Stromal cell of bone marrow (primary cell): ENCODE measurements at regions not wholly inside any gene's neighbourhood (a gene's known extent, or its start where the extent isn't known, plus 50 kb on each side); places are given as distances from the start of the nearest gene placed in this dataset.

Experiments used
- DNase-seq: peaks from one replicate; pipeline ENCODE4 v3.0.0-alpha.2; 2012; ENCODE audit warnings: low read depth

DNA sequence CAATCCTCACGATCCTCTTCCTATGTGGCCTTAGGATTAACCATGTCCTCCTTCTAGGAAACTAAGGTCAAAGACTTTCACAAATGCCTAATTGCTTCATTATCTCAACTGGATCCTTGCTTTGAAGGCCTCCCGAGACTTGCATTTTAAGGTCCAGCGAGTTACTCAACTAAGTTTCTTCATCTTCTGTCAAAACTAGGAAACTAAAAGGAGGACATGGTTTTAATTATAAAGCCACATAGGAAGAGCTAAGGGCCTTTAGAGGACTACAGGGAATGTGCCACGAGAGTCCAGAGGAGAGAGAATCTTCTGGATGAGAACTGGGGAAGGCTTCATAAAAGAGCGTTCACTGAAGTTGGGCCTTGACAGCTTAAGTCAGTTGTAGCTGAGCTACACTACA, 87.8 kb upstream of the LPP start:
- no peak for DNase-seq

DNA sequence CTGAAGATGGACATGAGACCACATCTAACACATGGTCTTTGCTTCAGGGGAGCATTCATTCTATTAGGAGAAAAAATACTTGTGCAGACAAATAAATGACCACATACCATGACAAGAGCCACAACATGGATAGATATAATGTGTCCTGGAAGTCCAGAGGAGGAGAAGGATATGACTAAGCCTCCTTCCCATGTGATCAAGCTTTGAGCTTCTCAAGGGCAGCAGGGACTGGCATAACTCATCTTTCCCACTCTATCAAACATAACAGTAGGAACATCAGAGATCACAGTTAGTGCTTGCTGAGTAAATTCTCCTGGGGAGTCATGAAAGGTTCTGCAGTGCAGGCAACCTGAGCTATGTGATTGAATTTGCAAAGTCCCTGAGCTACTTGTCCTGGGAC, 86.0 kb upstream of the LPP start:
- DNase-seq: peak; percentile 75

DNA sequence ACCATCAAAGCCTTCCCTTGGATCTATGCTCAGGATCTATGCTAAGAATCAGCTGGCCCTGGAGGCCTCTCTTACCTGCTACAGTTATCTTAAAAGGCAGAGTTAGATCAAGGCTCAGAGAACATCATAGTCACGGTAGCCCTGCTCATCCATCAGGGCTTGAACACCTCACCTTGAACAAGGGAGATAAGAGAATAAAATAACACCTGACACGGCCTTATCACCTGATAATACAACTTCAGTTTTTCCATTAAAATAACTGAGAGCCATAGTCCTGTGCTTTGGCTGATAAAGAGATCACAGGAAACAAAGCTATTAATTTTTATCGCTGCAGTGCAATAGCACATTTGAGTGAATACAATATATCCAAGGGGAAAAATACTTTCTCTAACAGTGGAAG, 85.6 kb upstream of the LPP start:
- DNase-seq: no peak

DNA sequence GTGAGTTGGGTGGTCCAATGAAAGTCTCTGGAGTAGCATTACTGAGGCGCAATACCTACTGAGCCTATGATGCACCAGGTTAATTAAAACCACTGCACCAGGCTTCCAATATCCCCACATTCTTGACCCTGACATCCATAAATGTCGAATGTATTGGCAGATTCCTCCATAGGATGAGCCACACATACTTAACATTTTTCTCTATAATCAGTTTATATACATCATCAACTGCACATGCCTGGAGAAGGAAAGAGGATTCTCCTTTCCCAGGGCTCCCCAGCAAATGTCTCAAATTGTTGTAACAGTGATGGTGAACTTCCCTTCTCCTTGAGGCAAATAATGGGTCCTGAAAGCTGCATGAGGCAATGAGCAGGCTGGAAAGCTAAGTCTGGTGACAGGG, 82.3 kb upstream of the LPP start:
- no peak for DNase-seq

DNA sequence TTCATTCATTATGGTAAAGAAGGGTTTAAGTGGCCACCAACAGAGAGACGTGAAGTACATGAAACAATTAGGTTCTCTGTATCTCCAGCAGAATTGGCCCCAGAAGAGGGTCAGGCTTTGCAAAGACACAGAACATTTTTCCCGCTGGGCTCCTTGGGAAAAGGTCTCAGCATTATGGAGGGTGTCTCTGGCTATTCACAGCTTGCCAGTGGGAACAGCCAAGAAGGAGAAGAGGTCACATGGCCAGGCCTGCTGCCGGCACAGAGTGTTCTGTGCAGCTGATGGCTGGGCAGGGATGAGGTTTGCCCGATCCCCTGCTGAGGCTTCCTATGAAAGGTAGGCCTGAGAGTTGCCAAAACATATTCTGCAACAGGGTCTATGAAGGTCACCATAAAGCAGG, 77.8 kb upstream of the LPP start:
- no peak for DNase-seq

DNA sequence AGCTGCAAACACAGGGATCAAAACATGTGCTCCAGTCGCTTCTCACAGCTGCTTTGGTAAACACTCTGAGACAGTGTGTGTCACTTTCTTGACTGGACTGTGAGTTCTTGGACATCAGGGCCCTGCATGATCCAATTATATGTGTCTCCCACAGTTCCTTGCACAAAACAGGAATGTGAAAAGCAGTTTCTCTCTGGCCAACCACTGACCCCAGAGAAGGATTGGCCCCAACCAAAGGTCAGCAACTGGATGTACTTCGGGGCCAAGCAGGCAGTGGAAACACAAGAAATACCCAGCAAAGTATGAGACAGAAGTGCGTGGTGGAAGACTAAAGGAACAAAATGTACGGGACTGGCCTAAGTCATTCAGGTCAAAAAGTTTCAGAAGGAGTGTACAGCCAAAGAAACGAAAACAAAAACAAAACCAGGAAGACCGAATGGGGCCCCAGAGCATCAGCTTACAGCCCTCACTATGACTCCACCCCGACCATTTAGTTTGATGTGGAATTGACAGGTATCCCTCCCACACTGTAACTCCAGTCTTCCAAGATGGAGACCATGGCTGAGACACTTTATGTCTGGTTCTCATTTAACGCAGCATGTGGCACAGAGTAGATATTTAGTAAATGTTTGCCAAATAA, 76.7 kb upstream of the LPP start:
- no peak for DNase-seq

DNA sequence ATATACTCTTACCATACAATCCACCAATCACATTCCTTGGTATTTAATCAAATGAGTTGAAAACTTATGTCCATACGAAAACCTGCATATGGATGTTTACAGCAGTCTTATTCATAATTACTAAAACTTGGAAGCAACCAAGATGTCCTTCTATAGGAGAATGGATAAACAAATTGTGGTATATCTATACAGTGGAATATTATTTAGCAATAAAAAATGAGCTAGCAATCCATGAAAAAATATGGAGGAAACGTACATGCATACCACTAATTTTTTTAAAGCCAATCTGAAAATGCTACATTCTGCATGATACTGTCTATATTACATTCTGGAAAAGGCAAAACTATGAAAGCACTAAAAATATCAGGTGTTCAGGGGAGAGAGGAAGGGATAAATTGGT, 73.9 kb upstream of the LPP start:
- DNase-seq: no peak

DNA sequence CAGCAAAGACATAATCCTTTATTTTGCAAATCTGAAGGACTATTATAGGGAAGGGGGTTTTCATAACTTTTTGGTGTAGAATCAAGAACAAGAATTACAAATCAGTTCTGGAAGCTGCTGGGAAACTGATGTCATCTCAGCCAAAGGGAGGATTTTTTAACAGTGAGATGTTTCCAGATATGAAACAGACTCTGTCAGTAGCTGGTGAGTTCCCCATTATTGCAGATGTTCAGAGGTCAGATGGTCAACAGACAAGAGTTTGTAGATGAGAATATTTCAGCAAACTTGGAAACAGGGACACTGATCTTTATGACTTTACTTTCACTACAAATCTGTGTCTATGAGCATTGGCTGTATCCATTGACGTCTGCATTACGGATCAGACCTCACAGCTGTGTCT, 71.9 kb upstream of the LPP start:
- peak; percentile 29 for DNase-seq

DNA sequence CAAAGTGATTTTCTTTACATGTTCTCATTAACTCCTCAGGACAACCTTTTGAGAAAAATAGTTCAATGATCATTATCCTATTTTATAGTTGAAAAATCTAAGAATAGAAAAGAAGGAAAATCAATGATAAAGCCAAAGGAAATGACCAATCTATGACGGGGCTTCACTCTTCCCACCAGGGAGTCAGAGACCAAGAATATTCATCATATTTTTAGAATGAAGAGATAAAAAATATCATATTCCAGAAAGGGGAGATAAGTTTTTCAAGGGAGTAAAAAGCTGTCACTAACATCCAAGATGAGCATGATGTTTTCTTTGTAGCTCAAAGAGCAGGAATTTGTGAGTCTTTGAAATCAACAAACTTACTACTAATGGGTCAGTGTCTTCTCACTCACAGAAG, 71.5 kb upstream of the LPP start:
- no peak for DNase-seq

DNA sequence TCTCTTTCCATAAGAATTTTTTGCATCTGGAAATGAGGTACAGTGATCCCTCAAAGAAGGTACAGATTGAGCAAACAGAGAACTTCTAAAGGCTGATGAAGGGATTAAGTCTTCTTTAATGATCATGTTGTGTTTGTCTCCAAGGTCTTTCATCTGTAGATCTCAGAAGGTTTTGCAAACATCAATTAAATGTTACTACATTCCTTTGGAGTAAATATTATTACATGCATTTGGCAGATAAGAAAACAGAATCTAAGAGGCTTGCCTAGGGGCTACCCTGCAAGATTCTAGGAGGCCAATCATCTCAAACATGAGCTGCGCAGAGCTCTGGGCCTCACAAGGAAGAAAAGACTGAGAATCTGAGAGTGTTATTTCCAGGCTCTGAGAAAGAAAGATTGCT, 70.9 kb upstream of the LPP start:
- no peak for DNase-seq

DNA sequence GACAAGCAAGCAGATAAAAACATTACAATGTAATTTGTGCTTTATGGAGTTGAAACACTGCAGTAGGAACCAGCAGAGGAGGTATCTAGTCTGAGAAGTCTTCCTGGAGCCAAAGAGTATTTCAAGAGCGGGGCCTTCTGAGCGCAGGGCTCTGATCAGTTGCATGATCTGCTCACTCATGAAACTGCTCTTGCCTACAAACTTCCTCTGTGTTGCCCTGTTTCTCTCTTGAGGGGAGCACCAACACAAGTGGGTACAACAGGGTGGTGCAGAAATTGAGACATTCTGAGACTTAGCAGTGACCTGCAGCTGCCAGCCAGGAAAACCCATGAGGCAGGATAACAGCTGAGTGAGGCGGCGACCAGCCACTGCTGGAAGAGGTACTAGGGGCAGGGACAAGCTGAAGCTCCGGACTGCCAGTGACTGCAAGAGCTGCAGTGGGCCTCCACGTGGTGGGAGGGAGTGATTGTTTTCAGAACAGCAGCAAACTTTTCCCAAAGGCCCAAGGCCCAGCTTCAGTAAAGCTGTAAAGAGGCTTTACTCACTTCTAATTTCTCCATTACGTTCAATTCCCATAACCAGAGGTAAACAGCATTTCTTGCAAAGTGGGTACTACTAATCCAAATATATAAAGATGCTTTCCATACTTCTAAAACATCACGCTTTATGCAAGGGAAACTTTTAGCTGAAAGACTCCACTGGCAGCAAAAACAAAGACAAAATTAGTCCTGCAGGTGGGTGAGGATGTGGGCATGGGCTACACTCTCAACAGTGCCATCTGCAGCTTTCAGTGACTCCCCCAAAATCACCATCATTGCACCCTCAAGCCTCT, 69.0 kb upstream of the LPP start:
- DNase-seq: no peak

DNA sequence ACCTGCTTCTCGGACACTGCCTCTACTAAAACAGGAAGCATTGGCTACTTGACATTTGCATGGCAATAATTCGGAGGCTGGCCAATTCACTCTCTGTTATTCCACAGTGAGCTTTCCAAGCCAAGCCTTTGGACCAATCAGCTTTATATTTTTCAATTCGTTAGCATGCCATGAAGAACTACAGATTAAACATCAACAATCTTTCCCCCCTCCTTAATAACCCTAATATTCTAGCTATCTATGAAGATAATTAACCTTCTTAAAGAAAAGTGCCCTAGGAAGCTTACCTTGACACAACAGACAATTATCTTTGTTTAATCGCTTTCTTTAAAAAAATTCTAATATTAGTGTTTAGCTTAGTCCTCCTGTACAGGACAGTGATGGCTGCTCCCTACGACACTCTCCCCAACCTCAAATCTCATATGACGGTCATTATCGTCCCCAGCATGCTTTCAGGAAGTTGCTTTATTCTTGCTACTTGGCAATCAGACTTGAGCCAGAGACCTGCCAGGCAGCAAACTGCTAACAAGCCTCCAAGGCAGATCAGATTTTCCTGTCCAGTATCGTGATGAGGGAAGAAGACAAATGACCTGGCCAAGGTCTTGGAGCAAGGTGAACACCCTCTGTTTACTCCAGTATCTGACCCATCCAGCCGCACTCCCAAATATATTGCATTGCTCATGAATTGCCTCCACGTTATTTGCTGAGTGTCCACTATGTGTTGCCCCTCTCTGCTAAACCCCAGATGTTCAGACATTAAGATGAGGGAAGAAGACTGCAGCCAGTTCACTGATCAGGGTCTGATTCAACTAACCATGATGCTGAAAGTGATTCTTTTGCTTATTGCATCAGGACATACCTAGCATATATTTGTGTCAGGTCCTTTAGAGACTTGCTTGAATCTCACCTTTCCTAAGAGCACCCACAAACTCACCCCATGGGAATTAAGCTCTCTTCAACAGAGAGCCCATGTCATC, 68.1 kb upstream of the LPP start:
- no peak for DNase-seq

DNA sequence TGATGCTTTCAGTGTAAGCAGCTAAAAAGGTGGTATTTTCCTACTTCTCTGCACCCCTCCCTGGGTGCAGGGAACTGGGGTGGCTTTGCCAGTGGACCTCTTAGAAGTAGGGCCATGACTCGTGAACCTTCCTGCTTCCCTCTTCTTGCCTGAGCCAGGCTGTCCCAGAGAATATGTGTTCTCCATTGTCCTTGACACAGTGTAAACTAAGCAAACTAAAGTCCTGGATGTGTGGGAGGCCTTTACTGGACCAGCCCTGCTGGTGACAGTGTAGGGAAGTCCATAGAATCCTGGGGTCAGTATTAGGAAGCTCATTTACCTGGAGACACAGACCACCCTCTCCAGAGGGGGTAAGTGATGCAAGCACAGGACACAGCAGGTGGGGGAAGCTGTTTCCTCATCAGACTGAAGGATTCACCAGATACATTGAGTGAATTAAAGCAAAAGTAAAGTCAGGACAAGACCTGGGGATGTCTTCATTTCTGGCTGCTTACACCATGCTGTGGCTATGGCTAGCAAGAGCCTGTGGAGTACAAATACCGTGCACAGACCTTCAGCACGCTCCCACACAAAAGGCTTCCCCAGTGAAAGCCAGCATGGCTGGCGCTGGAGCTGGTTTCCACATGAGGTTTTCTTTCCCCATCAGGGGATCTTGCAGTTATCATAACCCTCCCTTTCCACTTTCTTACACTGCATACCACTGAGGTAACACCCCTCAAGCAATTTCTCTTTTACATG, 64.8 kb upstream of the LPP start:
- DNase-seq: no peak

DNA sequence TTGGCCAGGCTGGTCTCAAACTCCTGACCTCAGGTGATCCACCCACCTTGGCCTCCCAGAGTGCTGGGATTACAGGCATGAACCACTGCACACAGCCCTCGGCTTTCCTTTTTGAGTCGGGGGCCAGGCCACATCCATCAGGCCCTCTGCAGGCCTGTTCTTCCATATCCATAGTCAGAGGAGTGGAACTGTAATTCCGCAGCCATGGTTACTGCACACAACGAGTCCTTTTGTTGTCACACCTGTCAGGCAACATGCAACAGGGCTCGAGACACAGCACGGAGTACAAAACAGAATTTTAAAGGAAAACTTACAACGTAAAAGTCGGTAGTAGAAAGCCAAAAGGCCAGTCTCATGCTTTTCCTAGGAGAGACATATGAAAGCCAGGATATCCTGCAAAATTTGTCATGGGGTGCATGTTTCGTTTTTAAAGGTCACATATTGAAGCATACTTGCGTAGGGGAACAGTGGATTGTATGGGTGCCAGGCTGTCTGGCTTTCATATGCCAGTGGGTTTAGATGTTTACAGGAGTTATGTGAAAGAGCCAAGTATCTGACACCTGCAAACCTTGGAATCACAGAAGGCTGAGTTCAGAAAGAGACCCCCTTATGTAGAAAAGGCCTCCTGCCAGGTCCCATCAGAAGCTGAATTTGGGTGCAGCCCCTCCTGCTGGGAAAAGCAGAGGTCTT, 63.2 kb upstream of the LPP start:
- no peak for DNase-seq

DNA sequence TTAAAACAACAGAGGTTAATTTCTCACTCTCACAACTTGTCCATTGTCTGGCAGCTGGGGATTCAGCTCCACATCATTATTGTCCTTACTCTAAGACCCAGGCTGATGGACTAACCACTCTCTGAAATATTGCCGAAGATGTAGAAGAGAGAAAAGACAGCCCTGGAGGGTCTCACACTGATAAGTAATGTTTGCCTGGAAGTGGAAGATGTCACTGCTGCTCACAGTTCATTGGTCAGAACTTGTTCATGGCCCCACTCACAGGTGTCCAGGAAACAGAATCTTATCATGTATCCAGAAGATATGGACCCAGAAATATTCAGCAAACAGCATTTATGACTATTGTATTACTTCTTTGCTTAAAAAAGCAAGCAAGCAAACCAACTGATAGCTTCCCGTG, 62.2 kb upstream of the LPP start:
- DNase-seq: no peak

DNA sequence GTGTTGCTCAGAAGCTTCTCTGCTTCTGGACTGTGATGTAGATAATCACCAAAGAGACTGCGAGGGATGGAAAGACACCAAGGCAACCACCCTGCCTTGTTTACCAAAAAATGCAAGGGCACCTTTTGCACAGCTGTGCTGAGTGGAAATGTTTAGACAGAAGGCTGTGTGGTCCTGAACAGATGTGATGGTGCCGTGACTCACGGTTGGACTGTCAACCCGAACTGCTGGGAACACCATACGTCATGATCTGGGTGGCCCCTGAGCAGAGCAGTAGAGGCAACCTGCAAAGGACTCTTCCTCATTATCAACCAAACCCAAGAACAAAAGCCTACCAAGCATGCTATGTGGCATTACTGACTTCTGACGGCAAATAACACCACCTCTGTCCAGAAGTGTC, 61.3 kb upstream of the LPP start:
- DNase-seq: no peak

DNA sequence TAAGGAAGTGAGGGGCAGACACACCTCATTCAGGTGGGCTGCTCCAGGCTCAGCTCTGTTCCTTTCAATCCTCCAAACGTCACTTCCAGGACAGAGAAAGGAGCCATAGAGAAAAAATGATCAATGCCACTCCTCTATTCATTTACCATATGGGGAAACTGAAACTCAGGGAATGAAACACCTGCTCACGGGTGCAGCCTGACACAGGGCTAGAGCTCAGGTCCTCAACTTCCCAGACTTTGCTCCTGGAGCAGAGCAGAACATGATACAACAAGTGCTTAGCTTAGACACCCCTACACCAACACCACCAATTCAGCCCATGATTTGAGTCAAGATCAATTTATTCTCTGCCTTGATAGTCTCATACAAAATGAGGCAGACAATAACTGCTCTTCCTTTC, 58.5 kb upstream of the LPP start:
- no peak for DNase-seq

DNA sequence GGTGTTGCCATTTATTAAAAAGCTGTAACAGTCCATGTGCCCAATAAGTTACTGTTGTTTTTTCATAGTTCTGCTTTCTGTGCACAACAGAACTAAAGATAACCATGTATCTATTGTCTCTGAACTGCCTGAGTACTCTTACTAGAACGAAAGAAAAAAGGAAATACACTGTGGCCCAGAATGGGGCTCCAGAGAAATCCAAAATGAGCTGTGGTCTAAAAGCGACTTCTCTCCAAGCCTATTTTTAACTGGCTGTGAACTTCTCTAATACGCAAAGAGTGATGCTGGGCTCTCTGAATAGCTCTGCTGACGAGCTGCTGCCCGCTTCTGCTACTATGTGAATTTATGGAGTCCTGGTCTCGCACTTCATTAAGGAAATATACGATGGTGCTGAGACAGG, 56.2 kb upstream of the LPP start:
- DNase-seq: no peak

DNA sequence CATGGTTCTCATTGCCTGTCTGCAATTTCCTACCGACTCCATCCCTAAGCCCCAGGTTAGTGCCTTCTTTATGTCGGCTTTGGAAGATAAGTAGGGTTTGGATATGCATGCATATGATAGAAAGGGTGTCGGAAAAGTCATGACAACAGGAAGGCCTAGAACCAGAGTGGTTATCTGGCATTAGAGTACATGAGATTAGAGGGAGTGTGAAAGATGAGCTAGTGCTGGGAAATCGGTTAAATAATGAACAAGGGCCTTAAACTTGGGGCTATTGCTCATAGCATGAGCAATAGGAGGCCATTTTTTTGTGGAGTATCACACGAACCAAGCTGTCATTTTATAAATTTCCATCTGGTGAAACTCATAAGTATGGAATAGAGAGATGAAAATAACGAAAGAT, 54.0 kb upstream of the LPP start:
- no peak for DNase-seq

DNA sequence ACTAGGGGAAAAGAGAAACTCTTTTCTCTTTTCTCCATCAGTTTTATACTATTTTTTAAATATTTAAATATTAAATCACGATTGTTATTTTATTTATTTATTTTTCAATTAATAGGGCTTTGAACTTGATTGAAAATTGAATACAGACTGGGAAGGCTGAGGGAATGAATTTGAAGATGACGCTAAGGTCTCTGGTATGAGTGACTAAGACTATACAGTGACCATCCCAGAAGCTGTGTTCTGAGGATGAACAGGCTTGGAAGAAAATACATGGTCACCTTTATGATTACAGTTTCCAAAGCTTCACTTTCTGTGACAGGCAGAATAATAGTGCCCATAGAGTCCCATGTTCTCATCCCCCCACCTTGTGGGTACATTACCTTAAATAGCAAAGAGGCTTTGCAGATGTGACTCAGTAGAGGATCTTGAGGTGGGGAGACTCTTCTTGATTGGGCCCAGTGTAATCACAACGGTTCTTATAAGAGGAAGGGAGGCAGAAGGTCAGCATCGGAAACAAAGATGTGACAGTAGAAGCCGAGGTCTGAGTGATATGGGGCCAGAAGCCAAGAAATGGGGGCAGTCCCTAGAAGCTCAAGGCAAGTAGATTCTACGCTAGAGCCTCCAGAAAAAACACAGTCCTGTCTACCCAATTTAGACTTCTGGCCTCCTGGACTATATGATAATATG, 51.0 kb upstream of the LPP start:
- no peak for DNase-seq

DNA sequence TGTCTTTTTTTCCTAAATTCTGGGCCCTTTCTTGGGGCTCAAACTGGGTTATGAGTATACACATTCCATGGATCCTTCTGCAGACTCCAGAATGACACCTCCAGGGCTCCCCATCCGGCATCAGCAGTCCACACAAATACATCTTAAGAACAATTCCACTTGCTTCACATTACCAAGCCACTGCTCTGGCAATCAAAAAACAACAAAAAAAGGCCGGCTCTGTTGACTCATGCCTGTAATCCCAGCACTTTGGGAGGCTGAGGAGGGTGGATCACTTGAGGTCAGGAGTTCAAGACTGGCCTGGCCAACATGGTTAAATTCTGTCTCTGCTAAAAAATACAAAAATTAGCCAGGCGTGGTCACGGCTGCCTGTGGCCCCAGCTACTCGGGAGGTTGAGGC, 49.9 kb upstream of the LPP start:
- no peak for DNase-seq
